Thoracic aorta (tissue), 2 donors: ENCODE measurements at regions not wholly inside any gene's neighbourhood (a gene's known extent, or its start where the extent isn't known, plus 50 kb on each side); places are given as distances from the start of the nearest gene placed in this dataset.

Experiments
- ATAC-seq: fragments of 150-250 bp; one replicate; pipeline ENCODE4 v1.8.0; 2017; ENCODE audit warnings: low read depth; ENCODE audit not compliant: insufficient number of reproducible peaks, low FRiP score
- DNase-seq: peaks from one replicate; pipeline ENCODE4 v3.0.0-alpha.2; 2020; ENCODE audit warnings: low spot score
- H3K27ac ChIP-seq, 2 donors: fragments of 200-600 bp; sonication (generic); 1 replicate in 1 of 2; 2 replicates in 1 of 2; pipeline ENCODE4 v1.5.1; 2016; ENCODE audit warnings: mild to moderate bottlenecking in 2 of 2, moderate library complexity in 2 of 2
- H3K27me3 ChIP-seq: fragments of 200-600 bp; sonication (generic); replicated peaks from 2 replicates; pipeline ENCODE4 v1.6.0; 2016; ENCODE audit warnings: mild to moderate bottlenecking; ENCODE audit not compliant: insufficient read depth
- H3K36me3 ChIP-seq: fragments of 200-600 bp; sonication (generic); one replicate; pipeline ENCODE4 v1.5.1; 2016
- H3K4me1 ChIP-seq, 2 donors: fragments of 200-600 bp; sonication (generic); 1 replicate in 1 of 2; 2 replicates in 1 of 2; pipeline versions ENCODE4 v1.5.1 to v1.6.0; 2016; ENCODE audit warnings: low read depth in 2 of 2, mild to moderate bottlenecking in 1 of 2; ENCODE audit not compliant: control insufficient read depth in 1 of 2
- H3K4me3 ChIP-seq: fragments of 200-600 bp; sonication (generic); 2 replicates; pipeline ENCODE4 v1.5.1; 2016; ENCODE audit warnings: mild to moderate bottlenecking
- H3K9me3 ChIP-seq: fragments of 200-600 bp; sonication (generic); 2 replicates; pipeline ENCODE4 v1.5.1; 2016
- TF ChIP-seq, protein P1 (sequence below): fragments of 200-600 bp; sonication (generic); IDR thresholded peaks from one replicate; pipeline ENCODE4 v1.5.1; 2019; ENCODE audit warnings: antibody characterized with exemption

DNA sequence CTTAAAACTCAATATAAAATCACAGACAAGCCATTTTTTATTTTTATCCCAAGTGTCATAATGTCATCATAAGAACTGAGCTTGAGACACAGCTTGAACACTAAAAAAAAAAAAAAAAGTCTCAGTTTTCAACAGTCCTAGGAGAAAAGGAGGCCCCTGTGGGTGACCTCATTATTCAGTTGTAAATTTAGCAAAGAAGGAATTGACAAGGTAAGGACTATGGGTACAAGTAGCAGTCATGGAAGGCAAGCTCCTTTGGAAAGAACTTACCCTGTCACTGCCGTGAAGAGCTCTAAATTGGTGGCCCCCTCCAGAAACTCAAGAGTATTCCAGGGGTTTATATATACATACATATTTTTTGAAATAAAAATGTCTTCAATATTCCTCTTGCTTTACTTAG lies 864.4 kb upstream of the KCND2 start:
- Histone ChIP-seq H3K4me3 (no peak overlapping the region), H3K9me3 (no peaks in the 10 kb centered on the region), H3K27ac (no peak overlapping the region), H3K36me3 (no peaks in the 10 kb centered on the region), H3K4me1 (no peaks in the 10 kb centered on the region), H3K27me3 (no peaks in the 10 kb centered on the region)
- TF ChIP-seq, protein P1, sequence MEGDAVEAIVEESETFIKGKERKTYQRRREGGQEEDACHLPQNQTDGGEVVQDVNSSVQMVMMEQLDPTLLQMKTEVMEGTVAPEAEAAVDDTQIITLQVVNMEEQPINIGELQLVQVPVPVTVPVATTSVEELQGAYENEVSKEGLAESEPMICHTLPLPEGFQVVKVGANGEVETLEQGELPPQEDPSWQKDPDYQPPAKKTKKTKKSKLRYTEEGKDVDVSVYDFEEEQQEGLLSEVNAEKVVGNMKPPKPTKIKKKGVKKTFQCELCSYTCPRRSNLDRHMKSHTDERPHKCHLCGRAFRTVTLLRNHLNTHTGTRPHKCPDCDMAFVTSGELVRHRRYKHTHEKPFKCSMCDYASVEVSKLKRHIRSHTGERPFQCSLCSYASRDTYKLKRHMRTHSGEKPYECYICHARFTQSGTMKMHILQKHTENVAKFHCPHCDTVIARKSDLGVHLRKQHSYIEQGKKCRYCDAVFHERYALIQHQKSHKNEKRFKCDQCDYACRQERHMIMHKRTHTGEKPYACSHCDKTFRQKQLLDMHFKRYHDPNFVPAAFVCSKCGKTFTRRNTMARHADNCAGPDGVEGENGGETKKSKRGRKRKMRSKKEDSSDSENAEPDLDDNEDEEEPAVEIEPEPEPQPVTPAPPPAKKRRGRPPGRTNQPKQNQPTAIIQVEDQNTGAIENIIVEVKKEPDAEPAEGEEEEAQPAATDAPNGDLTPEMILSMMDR, result no peak
- DNase-seq (no peak), ATAC-seq (no peak)

DNA sequence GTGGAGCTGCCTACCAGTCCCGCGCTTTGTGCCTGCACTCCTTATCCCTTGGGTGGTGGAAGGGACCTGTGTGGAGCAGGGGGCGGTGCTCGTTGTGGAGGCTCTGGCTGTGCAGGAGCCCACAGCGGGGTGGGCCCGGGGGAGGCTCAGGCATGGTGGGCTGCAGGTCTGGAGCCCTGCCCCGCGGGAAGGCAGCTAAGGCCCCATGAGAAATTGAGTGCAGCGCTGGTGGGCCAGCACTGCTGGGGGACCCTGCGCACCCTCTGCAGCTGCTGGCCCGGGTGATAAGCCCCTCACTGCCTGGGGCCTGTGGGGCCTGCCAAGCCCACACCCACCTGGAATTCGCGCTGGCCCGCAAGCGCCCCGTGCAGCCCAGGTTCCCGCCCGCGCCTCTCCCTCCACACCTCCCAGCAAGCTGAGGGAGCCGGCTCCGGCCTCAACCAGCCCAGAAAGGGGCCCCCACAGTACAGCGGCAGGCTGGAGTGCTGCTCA lies 859.6 kb upstream of the KCND2 start:
- Histone ChIP-seq H3K27ac (no peak overlapping the region), H3K27me3 (no peaks in the 10 kb centered on the region), H3K9me3 (no peaks in the 10 kb centered on the region), H3K4me1 (no peaks in the 10 kb centered on the region), H3K36me3 (no peaks in the 10 kb centered on the region), H3K4me3 (no peak overlapping the region)
- TF ChIP-seq, protein P1, result no peak
- ATAC-seq (no peak), DNase-seq (no peak)

DNA sequence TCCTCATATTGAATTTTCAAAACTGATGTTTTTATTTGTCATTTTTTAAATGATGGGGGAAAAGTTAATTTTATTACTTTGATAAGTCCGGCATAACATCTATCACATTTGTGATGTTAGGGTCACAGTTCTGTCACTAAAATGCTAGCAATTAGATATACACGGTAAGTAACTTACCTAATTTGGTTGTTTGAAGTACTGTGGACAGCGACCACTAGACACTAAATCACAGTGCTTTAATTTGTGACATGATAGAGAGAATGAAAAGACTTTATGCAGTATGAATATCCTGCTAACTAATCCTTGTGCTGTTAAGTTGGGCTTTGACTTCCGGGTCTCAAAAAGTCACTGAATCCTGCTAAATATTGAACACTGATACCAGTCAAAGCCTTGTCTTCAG lies 857.3 kb upstream of the KCND2 start:
- Histone ChIP-seq H3K4me3 (no peak overlapping the region), H3K27me3 (no peaks in the 10 kb centered on the region), H3K4me1 (no peaks in the 10 kb centered on the region), H3K36me3 (no peaks in the 10 kb centered on the region), H3K27ac (no peak overlapping the region), H3K9me3 (no peaks in the 10 kb centered on the region)
- ATAC-seq (no peak), DNase-seq (no peak)
- TF ChIP-seq, protein P1, result no peak

DNA sequence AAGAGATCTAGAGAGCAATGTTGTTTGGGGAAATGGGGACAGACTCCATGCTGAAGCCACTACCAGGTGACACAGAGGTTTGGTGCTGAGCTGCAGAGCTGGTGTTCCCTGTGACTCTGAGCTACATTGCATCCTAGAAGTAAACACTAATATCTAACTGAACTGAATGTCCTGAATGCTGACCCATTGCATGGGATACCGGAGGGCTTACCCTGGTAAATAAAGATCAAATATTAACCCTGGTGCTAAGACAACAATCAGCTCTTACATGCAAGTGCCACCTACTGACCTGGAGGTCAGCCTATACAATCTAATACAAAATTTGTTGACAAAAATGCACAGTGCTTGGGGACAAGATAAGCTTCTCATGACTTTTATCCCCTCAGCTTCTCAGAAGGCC lies 851.3 kb upstream of the KCND2 start:
- H3K9me3 ChIP-seq, result no peaks in the 10 kb centered on the region
- H3K4me3 ChIP-seq, result no peak overlapping the region
- no peaks in the 10 kb centered on the region for H3K36me3 ChIP-seq
- no peak for DNase-seq
- H3K27ac ChIP-seq, result no peak overlapping the region
- no peak for ATAC-seq
- H3K4me1 ChIP-seq, result no peaks in the 10 kb centered on the region
- H3K27me3 ChIP-seq, result no peaks in the 10 kb centered on the region
- TF ChIP-seq, protein P1, result no peak

DNA sequence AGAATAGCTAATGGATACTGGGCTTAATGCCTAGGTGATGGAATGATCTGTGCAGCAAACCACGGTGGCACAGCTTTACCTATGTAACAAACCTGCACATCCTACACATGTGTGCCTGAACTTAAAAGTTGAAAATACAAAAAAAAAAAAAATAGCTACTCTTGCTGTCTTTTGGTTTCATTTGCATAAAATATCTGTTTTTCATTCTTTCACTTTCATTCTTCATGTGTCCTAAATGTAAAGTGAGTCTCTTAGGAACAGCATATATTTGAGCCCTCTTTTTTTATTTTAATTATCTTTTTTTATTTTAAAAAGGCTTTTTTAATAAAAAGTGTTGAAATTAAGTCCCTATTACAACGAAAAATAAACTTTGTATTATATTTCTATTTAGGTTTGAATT lies 836.1 kb upstream of the KCND2 start:
- no peaks in the 10 kb centered on the region for H3K36me3 ChIP-seq
- H3K4me1 ChIP-seq, result no peaks in the 10 kb centered on the region
- H3K9me3 ChIP-seq, result no peaks in the 10 kb centered on the region
- no peaks in the 10 kb centered on the region for H3K27me3 ChIP-seq
- DNase-seq (no peak), ATAC-seq (no peak)
- no peak overlapping the region for H3K27ac ChIP-seq
- H3K4me3 ChIP-seq, result no peak overlapping the region
- TF ChIP-seq, protein P1, result no peak
